ENCODE measurements at regions not wholly inside any gene's neighbourhood (a gene's known extent, or its start where the extent isn't known, plus 50 kb on each side); places are given as distances from the start of the nearest gene placed in this dataset.

DNA sequence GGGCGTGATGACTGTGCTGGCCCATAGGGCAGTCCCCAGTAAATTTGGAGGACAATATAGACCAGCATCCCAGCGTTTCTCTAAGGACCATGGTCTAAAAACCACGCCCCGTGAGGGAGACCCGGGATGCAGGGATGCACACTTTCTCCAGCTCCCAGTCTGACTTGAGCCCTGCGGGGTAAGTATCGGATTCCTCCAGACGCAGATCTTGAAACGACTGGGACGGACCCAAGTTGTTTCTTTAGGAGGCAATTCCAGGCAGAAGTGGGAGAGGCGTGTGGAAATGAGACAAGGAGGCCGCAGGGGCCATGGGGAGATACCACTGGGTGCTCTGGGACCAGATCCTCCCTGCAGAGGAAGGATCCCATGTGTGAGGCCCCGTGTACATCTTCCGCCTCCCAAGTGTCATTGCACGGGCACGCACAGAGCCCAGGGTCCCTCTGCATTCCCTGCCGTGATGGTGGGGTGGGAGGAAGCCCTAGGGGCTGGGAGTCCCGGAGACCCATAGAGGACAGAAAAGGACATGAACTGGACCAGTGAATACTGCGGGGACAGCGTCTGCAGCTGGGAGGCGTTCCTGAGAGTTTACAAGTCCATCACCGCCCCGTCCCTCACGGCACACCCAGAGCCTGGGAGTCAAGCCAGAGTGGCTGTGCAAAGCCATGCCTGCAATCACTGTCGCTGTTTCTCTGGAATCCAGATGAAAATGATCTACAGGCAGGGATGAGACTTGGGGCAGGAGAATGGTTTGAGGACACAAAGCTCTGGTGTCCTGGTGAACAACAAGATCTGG is 522.9 kb downstream of the CDH26 start:
- ATAC-seq: no peak
- peaks cover 0 to 5% of the 10 kb centered on the region in 2 donors for H3K9me3 Mint-ChIP-seq
- DNase-seq (ENCODE audit: low spot score in 2 of 2): no peak
- no peaks in the 10 kb centered on the region for H3K36me3 Mint-ChIP-seq
- H3K27ac Mint-ChIP-seq: no peak overlapping the region

GRCh38 chr20:60481743-60482133 is 523.5 kb downstream of the CDH26 start:
- H3K27ac Mint-ChIP-seq: no peak overlapping the region
- no peaks in the 10 kb centered on the region for H3K36me3 Mint-ChIP-seq
- H3K9me3 Mint-ChIP-seq: peaks cover 0 to 5% of the 10 kb centered on the region in 2 donors
- DNase-seq (ENCODE audit: low spot score in 2 of 2) (no peak), ATAC-seq (no peak)

DNA sequence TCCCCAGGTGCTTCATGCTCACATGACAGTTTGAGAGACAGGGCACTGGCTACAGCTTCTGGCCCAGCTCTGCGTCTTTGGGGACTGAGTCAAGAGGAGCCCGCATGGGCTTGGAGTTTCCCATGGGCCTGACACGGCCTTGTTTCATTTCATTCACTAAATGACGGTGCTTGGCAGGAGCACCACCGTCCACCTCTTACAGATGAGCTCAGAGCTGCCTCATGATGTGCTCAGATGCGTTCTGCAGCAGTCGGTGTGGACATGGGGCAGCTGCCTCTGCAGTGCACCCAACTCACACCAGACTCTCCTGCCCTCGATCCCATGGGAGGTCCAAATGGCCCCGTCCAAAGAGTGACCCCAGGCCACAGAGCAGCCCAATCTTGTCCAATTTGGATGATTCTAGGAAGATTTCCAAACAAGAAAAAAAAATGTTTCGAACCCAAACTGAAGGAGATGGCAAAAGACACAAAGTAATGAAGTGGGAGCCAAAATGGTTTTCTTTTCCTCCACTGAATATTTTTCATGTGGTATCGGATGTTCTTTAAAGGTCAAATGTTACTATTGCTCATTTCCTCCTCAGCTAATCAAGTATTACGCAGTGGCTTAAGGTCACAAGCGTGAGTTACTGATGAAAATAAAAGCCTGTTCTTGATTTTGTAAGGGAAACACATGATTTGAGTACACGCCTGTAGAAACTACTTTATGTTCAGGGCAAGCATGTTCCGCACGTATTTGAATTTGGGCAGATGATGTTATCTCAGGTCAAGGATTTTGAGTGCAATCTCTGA is 524.2 kb downstream of the CDH26 start:
- Mint-ChIP-seq H3K9me3 (peaks cover 0 to 5% of the 10 kb centered on the region in 2 donors), H3K36me3 (no peaks in the 10 kb centered on the region), H3K27ac (no peak overlapping the region)
- DNase-seq (ENCODE audit: low spot score in 2 of 2): no peak
- ATAC-seq: no peak

DNA sequence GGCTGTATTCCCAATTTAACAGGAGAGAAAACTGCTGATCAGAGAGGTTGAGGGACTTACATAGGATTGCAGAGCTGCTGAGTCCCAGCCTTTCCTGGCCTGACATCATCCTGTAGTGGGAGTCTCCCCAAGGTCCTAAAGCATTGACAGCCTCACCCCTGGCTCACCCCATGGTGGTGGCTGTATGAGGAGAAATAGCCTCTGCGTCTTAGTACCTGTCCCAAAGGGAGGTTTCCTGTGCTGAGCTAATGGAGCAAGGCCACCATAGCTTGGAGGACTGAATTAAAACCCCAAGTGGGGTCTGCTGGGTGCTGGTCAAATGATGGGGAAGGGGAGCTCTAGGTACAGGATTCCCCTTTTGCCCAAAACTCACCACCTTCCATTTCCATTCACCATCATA is 525.1 kb downstream of the CDH26 start:
- ATAC-seq (no peak), DNase-seq (ENCODE audit: low spot score in 2 of 2) (no peak)
- Mint-ChIP-seq H3K36me3 (no peaks in the 10 kb centered on the region), H3K9me3 (peaks cover 0 to 5% of the 10 kb centered on the region in 2 donors), H3K27ac (no peak overlapping the region)

GRCh38 chr20:60484316-60484715 is 526.1 kb downstream of the CDH26 start:
- no peak for ATAC-seq
- peak overlapping the region in 1 of 2 donors; percentile 79 for H3K27ac Mint-ChIP-seq
- DNase-seq (ENCODE audit: low spot score in 2 of 2): no peak
- H3K9me3 Mint-ChIP-seq: peaks cover 0 to 5% of the 10 kb centered on the region in 2 donors
- no peaks in the 10 kb centered on the region for H3K36me3 Mint-ChIP-seq

DNA sequence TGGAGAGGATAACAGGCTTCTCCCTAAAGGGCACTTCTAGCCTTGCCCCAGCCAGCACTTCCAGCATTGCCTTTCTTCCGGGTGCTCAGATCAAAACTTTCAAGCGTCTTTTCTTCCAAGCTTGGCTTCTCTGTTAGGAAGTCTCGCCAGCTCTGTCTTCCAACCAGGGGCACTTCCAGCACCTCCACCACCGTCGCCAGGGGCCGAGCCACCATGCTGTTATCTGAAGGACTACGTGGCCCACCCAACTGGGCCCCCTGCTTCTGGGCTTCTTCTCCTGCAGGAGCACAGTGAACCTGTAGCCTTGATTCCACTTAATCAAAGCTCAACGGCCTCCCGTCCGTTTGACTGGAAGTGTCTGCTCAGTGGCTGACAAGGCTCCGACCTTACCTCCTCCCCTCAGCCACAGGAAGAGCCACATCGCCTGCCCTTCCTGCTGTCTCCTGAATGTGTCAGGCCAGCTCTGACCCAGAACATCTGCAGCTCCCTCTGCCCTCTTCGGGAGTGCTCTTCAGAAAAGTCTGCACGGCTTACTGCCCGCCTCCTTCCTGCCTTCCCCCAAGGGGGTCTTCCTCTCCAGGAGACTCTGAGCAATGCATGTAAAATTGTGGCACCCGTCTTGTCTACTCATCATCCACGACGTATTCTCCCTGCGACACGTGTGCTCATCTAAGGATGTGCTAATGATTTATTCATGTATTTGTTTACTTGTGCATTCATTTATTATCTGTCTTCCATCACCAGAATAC is 527.0 kb downstream of the CDH26 start:
- H3K9me3 Mint-ChIP-seq: peaks cover 0 to 5% of the 10 kb centered on the region in 2 donors
- DNase-seq (ENCODE audit: low spot score in 2 of 2) (no peak), ATAC-seq (no peak)
- no peaks in the 10 kb centered on the region for H3K36me3 Mint-ChIP-seq
- no peak overlapping the region for H3K27ac Mint-ChIP-seq

GRCh38 chr20:60486315-60486714 is 528.1 kb downstream of the CDH26 start:
- no peak for ATAC-seq

DNA sequence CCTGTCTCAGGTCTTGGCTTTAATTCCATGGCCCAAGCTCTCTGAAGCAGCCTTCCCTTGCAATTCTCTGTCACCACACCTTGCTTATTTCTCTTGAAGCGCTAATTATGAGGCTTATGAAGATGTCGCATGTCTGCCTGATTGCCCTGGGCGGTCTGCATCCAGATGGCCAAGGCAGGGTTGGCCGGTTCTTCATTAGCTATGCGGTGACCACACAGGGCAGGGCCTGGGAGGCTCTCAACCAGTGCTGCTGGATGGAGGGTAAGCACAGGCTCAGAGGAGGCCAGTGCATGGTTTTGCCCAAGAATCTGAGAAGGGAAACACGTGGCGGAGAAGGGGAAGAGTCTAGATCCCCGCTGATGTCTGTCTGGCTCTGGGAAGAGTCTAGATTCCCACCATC is 528.7 kb downstream of the CDH26 start:
- ATAC-seq (no peak), DNase-seq (ENCODE audit: low spot score in 2 of 2) (no peak)
- peaks cover 0 to 5% of the 10 kb centered on the region in 2 donors for H3K9me3 Mint-ChIP-seq
- H3K36me3 Mint-ChIP-seq: no peaks in the 10 kb centered on the region
- no peak overlapping the region for H3K27ac Mint-ChIP-seq

More at GRCh38 chr20:60486315-60486714, 528.1 kb downstream of the CDH26 start:
- H3K36me3 Mint-ChIP-seq: no peaks in the 10 kb centered on the region
- peaks cover 0 to 5% of the 10 kb centered on the region in 2 donors for H3K9me3 Mint-ChIP-seq
- H3K27ac Mint-ChIP-seq: no peak overlapping the region
- DNase-seq (ENCODE audit: low spot score in 2 of 2): no peak

GRCh38 chr20:60490217-60491050 is 532.2 kb downstream of the CDH26 start:
- no peaks in the 10 kb centered on the region for H3K36me3 Mint-ChIP-seq
- ATAC-seq: no peak

GRCh38 chr20:60491051-60491581 is 532.9 kb downstream of the CDH26 start:
- Mint-ChIP-seq H3K36me3 (no peaks in the 10 kb centered on the region), H3K9me3 (no peaks in the 10 kb centered on the region), H3K27ac (no peak overlapping the region)
- DNase-seq (ENCODE audit: low spot score in 2 of 2) (no peak), ATAC-seq (no peak)

More at GRCh38 chr20:60490217-60491050, 532.2 kb downstream of the CDH26 start:
- Mint-ChIP-seq H3K9me3 (peaks cover 0 to 5% of the 10 kb centered on the region in 2 donors), H3K27ac (no peak overlapping the region)
- DNase-seq (ENCODE audit: low spot score in 2 of 2): no peak

- H3K36me3 Mint-ChIP-seq: no peaks in the 10 kb centered on the region
- H3K9me3 Mint-ChIP-seq: no peaks in the 10 kb centered on the region
- DNase-seq (ENCODE audit: low spot score in 2 of 2) (no peak), ATAC-seq (no peak)
- H3K27ac Mint-ChIP-seq: no peak overlapping the region
Observed at GRCh38 chr20:60494476-60494875, 536.3 kb downstream of the CDH26 start.

DNA sequence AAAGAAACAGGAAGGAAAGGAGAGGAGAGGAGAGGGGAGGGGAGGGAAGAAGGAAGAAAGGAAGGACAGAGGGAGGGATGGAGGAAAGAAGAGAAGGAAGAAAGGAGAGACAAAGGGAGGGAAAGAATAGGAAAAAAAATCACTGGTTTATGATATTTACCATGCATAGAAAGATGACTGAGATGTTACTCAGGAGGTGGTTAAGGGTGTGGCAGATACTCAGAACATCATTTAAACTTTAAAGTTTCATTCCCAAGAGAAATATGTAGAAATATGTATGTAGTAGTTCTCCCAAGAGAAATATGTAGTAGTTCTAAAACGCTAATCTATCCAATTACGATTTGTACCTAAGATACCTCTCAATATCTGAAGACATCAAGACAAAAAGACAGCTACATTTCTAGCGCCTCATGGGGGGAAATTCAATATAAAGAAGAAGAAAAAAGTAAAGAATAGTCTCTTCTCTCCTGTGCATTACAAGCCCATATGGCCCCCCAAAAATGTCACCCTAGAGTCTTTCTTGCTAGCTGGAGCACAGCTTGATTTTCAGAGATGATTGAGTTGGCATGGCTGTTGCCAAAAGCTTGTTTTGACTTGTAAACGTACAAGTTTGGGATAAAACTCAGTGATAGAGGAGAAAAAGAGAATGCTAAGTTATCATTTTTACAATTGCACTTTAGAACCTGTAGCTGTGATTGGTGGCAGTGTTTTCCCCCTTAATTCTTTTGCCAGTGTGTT is 539.2 kb downstream of the CDH26 start:
- no peak overlapping the region for H3K27ac Mint-ChIP-seq
- peaks cover 0 to 9% of the 10 kb centered on the region in 2 donors for H3K9me3 Mint-ChIP-seq
- no peak for DNase-seq (ENCODE audit: low spot score in 2 of 2)
- ATAC-seq: no peak
- H3K36me3 Mint-ChIP-seq: no peaks in the 10 kb centered on the region

DNA sequence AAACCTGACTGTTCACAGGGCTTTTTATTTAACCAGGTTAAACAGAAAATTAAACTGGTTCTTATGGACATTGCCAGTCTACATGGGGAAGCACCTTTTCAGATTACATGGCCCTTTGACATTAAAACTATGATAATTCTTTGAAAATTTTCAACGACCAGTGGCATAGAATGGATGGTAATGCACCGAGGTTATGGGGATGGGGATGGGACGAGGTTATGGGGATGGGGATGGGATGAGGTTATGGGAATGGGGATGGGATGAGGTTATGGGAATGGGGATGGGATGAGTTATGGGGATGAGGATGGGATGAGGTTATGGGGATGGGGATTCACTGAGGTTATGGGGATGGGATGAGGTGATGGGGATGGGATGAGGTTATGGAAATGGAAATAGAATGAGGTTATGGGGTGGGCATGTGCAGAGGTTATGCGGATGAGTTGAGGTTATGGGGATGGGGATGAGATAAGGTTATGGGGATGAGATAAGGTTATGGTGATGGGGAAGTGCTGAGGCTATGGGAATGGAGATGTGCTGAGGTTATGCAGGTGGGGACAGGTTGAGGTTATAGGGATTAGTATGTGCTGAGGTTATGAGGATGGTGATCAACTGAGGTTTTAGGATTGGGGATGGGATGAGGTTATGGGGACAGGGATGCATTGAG is 541.9 kb downstream of the CDH26 start:
- no peaks in the 10 kb centered on the region for H3K36me3 Mint-ChIP-seq
- no peak overlapping the region for H3K27ac Mint-ChIP-seq
- peaks cover 0 to 9% of the 10 kb centered on the region in 2 donors for H3K9me3 Mint-ChIP-seq
- DNase-seq (ENCODE audit: low spot score in 2 of 2) (no peak), ATAC-seq (no peak)

GRCh38 chr20:60501048-60501447 is 542.8 kb downstream of the CDH26 start:
- ATAC-seq (no peak), DNase-seq (ENCODE audit: low spot score in 2 of 2) (no peak)
- Mint-ChIP-seq H3K9me3 (peaks cover 0 to 9% of the 10 kb centered on the region in 2 donors), H3K36me3 (no peaks in the 10 kb centered on the region), H3K27ac (no peak overlapping the region)

- Mint-ChIP-seq H3K9me3 (peaks cover 0 to 12% of the 10 kb centered on the region in 2 donors), H3K27ac (no peak overlapping the region), H3K36me3 (no peaks in the 10 kb centered on the region)
- no peak for ATAC-seq
- no peak for DNase-seq (ENCODE audit: low spot score in 2 of 2)
Observed at GRCh38 chr20:60502881-60503280, 544.7 kb downstream of the CDH26 start.

Measured in activated naive CD4-positive, alpha-beta T cell treated with anti-CD3 and anti-CD28 coated beads, Interleukin-2, amount 50 U/mL, for 72 hours (primary cell).